GM12864 (cell line): ENCODE measurements at regions not wholly inside any gene's neighbourhood (a gene's known extent, or its start where the extent isn't known, plus 50 kb on each side); places are given as distances from the start of the nearest gene placed in this dataset.

Experiments used
- DNase-seq: peaks from one replicate; pipeline ENCODE4 v3.0.0-alpha.2; 2011; ENCODE audit warnings: low read depth
- H3K4me3 ChIP-seq: 2 replicates; pipeline ENCODE4 v1.5.1; 2011; ENCODE audit warnings: mild to moderate bottlenecking, low read depth, low read length, control low read depth
- TF ChIP-seq, protein P1 (sequence below): IDR thresholded peaks from 2 replicates; pipeline ENCODE4 v1.5.1; 2011; ENCODE audit warnings: low read depth, mild to moderate bottlenecking, moderate library complexity, low read length, control low read depth, inconsistent platforms; ENCODE audit errors: missing control alignments

GRCh38 chr21:28454564-28455252 is 538.0 kb downstream of the LTN1 start:
- no peak overlapping the region for H3K4me3 ChIP-seq
- TF ChIP-seq, protein P1, sequence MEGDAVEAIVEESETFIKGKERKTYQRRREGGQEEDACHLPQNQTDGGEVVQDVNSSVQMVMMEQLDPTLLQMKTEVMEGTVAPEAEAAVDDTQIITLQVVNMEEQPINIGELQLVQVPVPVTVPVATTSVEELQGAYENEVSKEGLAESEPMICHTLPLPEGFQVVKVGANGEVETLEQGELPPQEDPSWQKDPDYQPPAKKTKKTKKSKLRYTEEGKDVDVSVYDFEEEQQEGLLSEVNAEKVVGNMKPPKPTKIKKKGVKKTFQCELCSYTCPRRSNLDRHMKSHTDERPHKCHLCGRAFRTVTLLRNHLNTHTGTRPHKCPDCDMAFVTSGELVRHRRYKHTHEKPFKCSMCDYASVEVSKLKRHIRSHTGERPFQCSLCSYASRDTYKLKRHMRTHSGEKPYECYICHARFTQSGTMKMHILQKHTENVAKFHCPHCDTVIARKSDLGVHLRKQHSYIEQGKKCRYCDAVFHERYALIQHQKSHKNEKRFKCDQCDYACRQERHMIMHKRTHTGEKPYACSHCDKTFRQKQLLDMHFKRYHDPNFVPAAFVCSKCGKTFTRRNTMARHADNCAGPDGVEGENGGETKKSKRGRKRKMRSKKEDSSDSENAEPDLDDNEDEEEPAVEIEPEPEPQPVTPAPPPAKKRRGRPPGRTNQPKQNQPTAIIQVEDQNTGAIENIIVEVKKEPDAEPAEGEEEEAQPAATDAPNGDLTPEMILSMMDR = no peak
- no peak for DNase-seq

- H3K4me3 ChIP-seq = no peak overlapping the region
- TF ChIP-seq, protein P1 = no peak
- no peak for DNase-seq
Observed at GRCh38 chr21:28447462-28447861, 545.2 kb downstream of the LTN1 start.

DNA sequence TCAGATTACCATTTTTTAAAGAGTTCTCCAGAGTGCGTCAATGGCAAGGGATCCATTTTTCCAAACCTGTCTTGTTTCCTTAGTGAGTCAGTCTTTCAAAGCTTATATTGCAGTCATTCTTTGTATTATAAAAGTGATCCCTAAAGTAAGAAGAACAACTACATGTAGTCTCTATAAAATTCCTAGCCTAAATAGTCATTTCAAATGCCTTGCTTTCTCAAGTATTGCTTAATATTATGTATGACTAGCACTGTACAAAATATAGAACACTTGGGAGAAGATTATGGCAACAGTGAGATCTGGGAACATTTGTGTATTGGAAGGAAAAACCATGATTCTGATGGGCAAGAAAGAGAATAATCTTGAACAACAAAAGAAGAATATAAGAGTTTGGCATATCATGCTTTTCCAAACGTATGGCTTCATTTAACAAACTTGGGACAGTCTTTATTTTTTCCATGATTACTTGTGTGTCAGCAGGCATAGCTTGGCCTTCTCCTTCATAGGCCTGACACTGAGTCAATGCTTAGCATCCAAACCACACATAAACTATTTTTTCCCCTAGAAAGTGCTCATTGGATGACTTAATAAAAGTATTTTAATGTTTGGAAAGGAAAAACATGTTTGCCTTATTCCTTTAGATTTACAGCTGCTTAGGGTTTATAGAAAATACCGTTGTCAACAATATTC is 547.4 kb downstream of the LTN1 start:
- no peak for DNase-seq
- TF ChIP-seq, protein P1 = no peak
- H3K4me3 ChIP-seq = no peak overlapping the region

GRCh38 chr21:28444557-28444956 is 548.1 kb downstream of the LTN1 start:
- H3K4me3 ChIP-seq = no peak overlapping the region
- TF ChIP-seq, protein P1 = no peak
- DNase-seq = no peak

DNA sequence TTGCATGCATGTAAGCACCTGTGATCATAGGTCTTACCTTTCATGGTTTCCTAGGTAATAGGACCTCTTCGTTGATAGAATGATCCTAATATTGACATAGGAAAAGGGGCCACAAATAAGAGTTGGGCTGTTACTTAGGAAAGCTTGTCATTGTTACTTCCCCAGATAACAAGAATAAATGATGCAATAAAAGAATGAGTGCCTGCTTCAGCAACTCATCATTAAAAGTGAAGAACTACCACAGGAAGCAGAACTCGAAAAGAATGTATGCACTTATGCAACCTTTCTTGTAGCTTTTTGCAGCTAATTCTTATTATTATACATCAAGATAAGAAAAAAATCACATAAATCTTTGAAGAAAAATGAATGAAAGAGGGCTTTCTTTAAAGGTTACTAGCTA is 548.6 kb downstream of the LTN1 start:
- DNase-seq = no peak
- TF ChIP-seq, protein P1 = no peak
- no peak overlapping the region for H3K4me3 ChIP-seq

- no peak overlapping the region for H3K4me3 ChIP-seq
- no peak for DNase-seq
- TF ChIP-seq, protein P1 = no peak
Observed at GRCh38 chr21:28442624-28443023, 550.1 kb downstream of the LTN1 start.

DNA sequence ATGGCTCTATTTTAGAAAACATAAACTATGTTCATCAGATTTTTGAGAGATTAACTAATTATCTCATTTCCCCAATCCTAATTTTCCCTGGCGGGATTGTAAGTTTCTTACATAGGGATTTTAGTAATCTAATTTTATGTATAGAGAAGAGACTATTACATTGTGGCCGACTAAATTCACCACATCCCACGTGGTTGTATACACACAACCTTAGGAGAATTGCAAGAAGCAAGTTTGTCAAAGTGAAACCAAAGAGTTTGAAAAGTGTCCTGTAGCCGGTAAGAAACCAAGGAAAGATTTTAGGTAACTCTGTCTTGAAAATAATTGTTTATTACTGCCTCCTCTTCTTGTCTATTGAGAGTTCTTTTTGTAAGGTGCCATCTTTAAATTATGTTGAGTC is 550.6 kb downstream of the LTN1 start:
- H3K4me3 ChIP-seq = no peak overlapping the region
- no peak for DNase-seq
- TF ChIP-seq, protein P1 = no peak
